ENCODE measurements at regions not wholly inside any gene's neighbourhood (a gene's known extent, or its start where the extent isn't known, plus 50 kb on each side); places are given as distances from the start of the nearest gene placed in this dataset.

- no peaks in the 10 kb centered on the region for H3K79me1 ChIP-seq (replicated peaks; ENCODE audit: low read length, poor library complexity, severe bottlenecking)
- no peak overlapping the region for H3K18ac ChIP-seq (ENCODE audit: low read depth in 1 of 2, low read length in 2 of 2)
- no peak overlapping the region for H2AK5ac ChIP-seq (ENCODE audit: low read length, severe bottlenecking)
- no peak overlapping the region for H2BK120ac ChIP-seq (ENCODE audit: low read depth, low read length)
- no peak overlapping the region for H3K4ac ChIP-seq (ENCODE audit: low read depth in 1 of 2, low read length in 2 of 2)
- no peaks in the 10 kb centered on the region for H3K9me3 ChIP-seq (ENCODE audit: control insufficient read depth, low read length)
- H2BK12ac ChIP-seq (ENCODE audit: low read length in 2 of 2): no peak overlapping the region
- no peak overlapping the region for H3K4me3 ChIP-seq (ENCODE audit: insufficient read depth in 1 of 2, low read depth in 1 of 2, low read length in 2 of 2)
- no peak overlapping the region for H3K4me2 ChIP-seq (ENCODE audit: low read length, poor library complexity, severe bottlenecking)
- H2BK15ac ChIP-seq (ENCODE audit: low read depth, poor library complexity, severe bottlenecking): no peak overlapping the region
- 80% methylated on average over 1 of the region's 1 CpG for WGBS
- H3K4me1 ChIP-seq (ENCODE audit: control insufficient read depth, insufficient read depth, low read depth, low read length): no peaks in the 10 kb centered on the region
- no peak overlapping the region for H3K23ac ChIP-seq (ENCODE audit: low read length in 2 of 2)
- H2BK5ac ChIP-seq (ENCODE audit: low read depth, low read length, poor library complexity, severe bottlenecking): no peak overlapping the region
- H3K27ac ChIP-seq (ENCODE audit: low read length, poor library complexity, severe bottlenecking): no peak overlapping the region
- H3K14ac ChIP-seq (ENCODE audit: low read length in 2 of 2): no peak overlapping the region
- no peak overlapping the region for H4K8ac ChIP-seq (ENCODE audit: low read length)
- DNase-seq: no peak
- no peak overlapping the region for H4K91ac ChIP-seq (ENCODE audit: low read length)
- no peak overlapping the region for H3K9ac ChIP-seq (ENCODE audit: low read length)
- H3K36me3 ChIP-seq (ENCODE audit: control insufficient read depth in 1 of 2, insufficient read depth in 2 of 2, low read depth in 1 of 2, low read length in 2 of 2): no peaks in the 10 kb centered on the region
- H2AFZ ChIP-seq (ENCODE audit: low read depth, low read length): no peak overlapping the region
- H3K27me3 ChIP-seq (ENCODE audit: control insufficient read depth in 1 of 2, insufficient read depth in 1 of 2, low read length in 2 of 2): no peaks in the 10 kb centered on the region
Observed at GRCh38 chr6:140670021-140670420, 1295.6 kb upstream of the CITED2 start.

DNA sequence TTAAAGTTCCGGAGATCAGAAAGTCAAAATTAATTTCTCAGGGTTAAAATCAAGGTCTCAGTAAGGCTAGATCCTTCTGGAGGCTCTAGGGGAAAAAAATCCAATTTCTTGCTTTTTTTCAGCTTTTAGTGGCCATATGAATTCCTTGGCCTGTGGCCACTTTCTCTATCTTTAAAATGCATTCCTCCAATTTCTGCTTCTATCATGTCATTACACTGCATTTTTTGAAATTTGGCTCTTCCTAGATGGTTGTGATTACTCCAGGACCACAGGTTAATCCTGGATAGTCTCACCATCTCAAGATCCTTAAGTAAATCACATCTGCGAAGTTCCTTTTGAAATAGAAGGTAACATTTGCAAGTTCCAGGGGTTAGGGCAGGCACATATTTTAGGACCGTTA, 1294.9 kb upstream of the CITED2 start:
- Histone ChIP-seq H3K9ac (ENCODE audit: low read length) (no peak overlapping the region), H3K4me1 (ENCODE audit: control insufficient read depth, insufficient read depth, low read depth, low read length) (no peaks in the 10 kb centered on the region), H3K27ac (ENCODE audit: low read length, poor library complexity, severe bottlenecking) (no peak overlapping the region), H4K8ac (ENCODE audit: low read length) (no peak overlapping the region), H3K18ac (ENCODE audit: low read depth in 1 of 2, low read length in 2 of 2) (no peak overlapping the region), H2BK5ac (ENCODE audit: low read depth, low read length, poor library complexity, severe bottlenecking) (no peak overlapping the region), H2AFZ (ENCODE audit: low read depth, low read length) (no peak overlapping the region), H3K4ac (ENCODE audit: low read depth in 1 of 2, low read length in 2 of 2) (no peak overlapping the region), H2BK120ac (ENCODE audit: low read depth, low read length) (no peak overlapping the region), H3K9me3 (ENCODE audit: control insufficient read depth, low read length) (no peaks in the 10 kb centered on the region), H3K79me1 (replicated peaks; ENCODE audit: low read length, poor library complexity, severe bottlenecking) (no peaks in the 10 kb centered on the region), H3K36me3 (ENCODE audit: control insufficient read depth in 1 of 2, insufficient read depth in 2 of 2, low read depth in 1 of 2, low read length in 2 of 2) (no peaks in the 10 kb centered on the region), H3K27me3 (ENCODE audit: control insufficient read depth in 1 of 2, insufficient read depth in 1 of 2, low read length in 2 of 2) (no peaks in the 10 kb centered on the region), H3K4me2 (ENCODE audit: low read length, poor library complexity, severe bottlenecking) (no peak overlapping the region), H2AK5ac (ENCODE audit: low read length, severe bottlenecking) (no peak overlapping the region), H3K4me3 (ENCODE audit: insufficient read depth in 1 of 2, low read depth in 1 of 2, low read length in 2 of 2) (no peak overlapping the region), H2BK15ac (ENCODE audit: low read depth, poor library complexity, severe bottlenecking) (no peak overlapping the region), H3K23ac (ENCODE audit: low read length in 2 of 2) (no peak overlapping the region), H2BK12ac (ENCODE audit: low read length in 2 of 2) (no peak overlapping the region), H3K14ac (ENCODE audit: low read length in 2 of 2) (no peak overlapping the region), H4K91ac (ENCODE audit: low read length) (no peak overlapping the region)
- no peak for DNase-seq
- WGBS: 100% methylated on average over 1 of the region's 3 CpGs

DNA sequence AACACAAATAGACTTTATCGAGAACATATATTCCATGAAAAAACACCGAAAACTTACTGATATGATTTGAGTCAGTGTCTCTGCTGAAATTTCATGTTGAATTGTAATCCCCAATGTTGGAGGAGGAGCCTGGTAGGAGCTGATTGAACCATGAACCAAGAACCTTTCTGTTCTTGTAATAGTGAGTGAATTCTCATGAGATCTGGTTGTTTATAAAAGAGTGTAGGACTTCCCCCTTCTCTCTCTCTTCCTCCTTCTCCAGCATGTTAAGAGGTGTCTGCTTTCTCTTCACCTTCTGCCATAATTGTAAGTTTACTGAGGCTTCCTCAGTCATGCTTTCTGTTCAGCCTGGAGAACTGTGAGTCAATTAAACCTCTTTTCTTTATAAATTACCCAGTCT, 1289.3 kb upstream of the CITED2 start:
- Histone ChIP-seq H3K23ac (ENCODE audit: low read length in 2 of 2) (no peak overlapping the region), H2BK120ac (ENCODE audit: low read depth, low read length) (no peak overlapping the region), H4K91ac (ENCODE audit: low read length) (no peak overlapping the region), H2AK5ac (ENCODE audit: low read length, severe bottlenecking) (no peak overlapping the region), H2AFZ (ENCODE audit: low read depth, low read length) (no peak overlapping the region), H2BK5ac (ENCODE audit: low read depth, low read length, poor library complexity, severe bottlenecking) (no peak overlapping the region), H3K4me3 (ENCODE audit: insufficient read depth in 1 of 2, low read depth in 1 of 2, low read length in 2 of 2) (no peak overlapping the region), H3K79me1 (replicated peaks; ENCODE audit: low read length, poor library complexity, severe bottlenecking) (no peaks in the 10 kb centered on the region), H4K8ac (ENCODE audit: low read length) (no peak overlapping the region), H3K9ac (ENCODE audit: low read length) (no peak overlapping the region), H3K4me1 (ENCODE audit: control insufficient read depth, insufficient read depth, low read depth, low read length) (no peaks in the 10 kb centered on the region), H3K14ac (ENCODE audit: low read length in 2 of 2) (no peak overlapping the region), H3K36me3 (ENCODE audit: control insufficient read depth in 1 of 2, insufficient read depth in 2 of 2, low read depth in 1 of 2, low read length in 2 of 2) (no peaks in the 10 kb centered on the region), H2BK15ac (ENCODE audit: low read depth, poor library complexity, severe bottlenecking) (no peak overlapping the region), H2BK12ac (ENCODE audit: low read length in 2 of 2) (no peak overlapping the region), H3K4ac (ENCODE audit: low read depth in 1 of 2, low read length in 2 of 2) (no peak overlapping the region), H3K4me2 (ENCODE audit: low read length, poor library complexity, severe bottlenecking) (no peak overlapping the region), H3K18ac (ENCODE audit: low read depth in 1 of 2, low read length in 2 of 2) (no peak overlapping the region), H3K9me3 (ENCODE audit: control insufficient read depth, low read length) (no peaks in the 10 kb centered on the region), H3K27me3 (ENCODE audit: control insufficient read depth in 1 of 2, insufficient read depth in 1 of 2, low read length in 2 of 2) (no peaks in the 10 kb centered on the region), H3K27ac (ENCODE audit: low read length, poor library complexity, severe bottlenecking) (no peak overlapping the region)
- 100% methylated on average over 2 of the region's 2 CpGs for WGBS
- DNase-seq: no peak

- no peak overlapping the region for H2BK5ac ChIP-seq (ENCODE audit: low read depth, low read length, poor library complexity, severe bottlenecking)
- no peak overlapping the region for H3K4ac ChIP-seq (ENCODE audit: low read depth in 1 of 2, low read length in 2 of 2)
- H3K4me1 ChIP-seq (ENCODE audit: control insufficient read depth, insufficient read depth, low read depth, low read length): no peaks in the 10 kb centered on the region
- no peak overlapping the region for H3K4me2 ChIP-seq (ENCODE audit: low read length, poor library complexity, severe bottlenecking)
- 100% methylated on average over 2 of the region's 2 CpGs for WGBS
- no peaks in the 10 kb centered on the region for H3K9me3 ChIP-seq (ENCODE audit: control insufficient read depth, low read length)
- H3K27me3 ChIP-seq (ENCODE audit: control insufficient read depth in 1 of 2, insufficient read depth in 1 of 2, low read length in 2 of 2): no peaks in the 10 kb centered on the region
- no peak overlapping the region for H2AK5ac ChIP-seq (ENCODE audit: low read length, severe bottlenecking)
- H3K18ac ChIP-seq (ENCODE audit: low read depth in 1 of 2, low read length in 2 of 2): no peak overlapping the region
- H4K8ac ChIP-seq (ENCODE audit: low read length): no peak overlapping the region
- no peak overlapping the region for H3K27ac ChIP-seq (ENCODE audit: low read length, poor library complexity, severe bottlenecking)
- no peak overlapping the region for H3K23ac ChIP-seq (ENCODE audit: low read length in 2 of 2)
- peak overlapping the region in 1 of 2 experiments; percentile 36 for H3K4me3 ChIP-seq (ENCODE audit: insufficient read depth in 1 of 2, low read depth in 1 of 2, low read length in 2 of 2)
- H3K14ac ChIP-seq (ENCODE audit: low read length in 2 of 2): no peak overlapping the region
- no peak for DNase-seq
- no peak overlapping the region for H2BK15ac ChIP-seq (ENCODE audit: low read depth, poor library complexity, severe bottlenecking)
- no peaks in the 10 kb centered on the region for H3K36me3 ChIP-seq (ENCODE audit: control insufficient read depth in 1 of 2, insufficient read depth in 2 of 2, low read depth in 1 of 2, low read length in 2 of 2)
- no peaks in the 10 kb centered on the region for H3K79me1 ChIP-seq (replicated peaks; ENCODE audit: low read length, poor library complexity, severe bottlenecking)
- H3K9ac ChIP-seq (ENCODE audit: low read length): no peak overlapping the region
- no peak overlapping the region for H4K91ac ChIP-seq (ENCODE audit: low read length)
- H2BK12ac ChIP-seq (ENCODE audit: low read length in 2 of 2): no peak overlapping the region
- no peak overlapping the region for H2BK120ac ChIP-seq (ENCODE audit: low read depth, low read length)
- no peak overlapping the region for H2AFZ ChIP-seq (ENCODE audit: low read depth, low read length)
Observed at GRCh38 chr6:140663094-140663493, 1288.6 kb upstream of the CITED2 start.
